WTC11 (cell line): ENCODE measurements at regions not wholly inside any gene's neighbourhood (a gene's known extent, or its start where the extent isn't known, plus 50 kb on each side); places are given as distances from the start of the nearest gene placed in this dataset.

Experiments used
- TCF7 ChIP-seq: sonication (generic); formaldehyde crosslinking; IDR thresholded peaks from 2 replicates; pipeline ENCODE4 v1.8.0; 2022; ENCODE audit warnings: mild to moderate bottlenecking, low read depth, missing genetic modification reagents, moderate library complexity
- TF ChIP-seq, protein P1 (sequence below): sonication (generic); formaldehyde crosslinking; IDR thresholded peaks from 2 replicates; pipeline ENCODE4 v1.8.1; 2022; ENCODE audit warnings: low read depth, missing genetic modification reagents, borderline replicate concordance

DNA sequence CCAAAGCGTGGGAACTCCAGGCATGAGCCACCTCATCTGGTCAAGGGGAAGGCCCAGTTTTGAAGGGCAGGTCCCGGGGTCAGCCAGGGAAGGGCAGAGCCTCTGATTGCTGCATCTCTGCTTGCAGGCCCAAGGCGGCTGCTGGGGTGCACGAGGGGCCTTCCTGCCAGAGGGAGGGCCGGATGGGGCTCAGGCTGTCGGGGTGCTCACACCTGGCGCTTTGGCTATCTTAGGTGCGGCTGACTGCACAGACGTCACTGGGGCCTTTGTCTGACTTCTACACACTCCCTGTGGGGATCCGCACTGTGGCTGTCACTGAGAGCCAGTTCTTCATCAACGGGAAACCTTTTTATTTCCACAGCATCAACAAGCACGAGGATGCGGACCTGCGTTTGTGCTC lies 68.7 kb downstream of the ZNF727 start:
- TF ChIP-seq, protein P1, sequence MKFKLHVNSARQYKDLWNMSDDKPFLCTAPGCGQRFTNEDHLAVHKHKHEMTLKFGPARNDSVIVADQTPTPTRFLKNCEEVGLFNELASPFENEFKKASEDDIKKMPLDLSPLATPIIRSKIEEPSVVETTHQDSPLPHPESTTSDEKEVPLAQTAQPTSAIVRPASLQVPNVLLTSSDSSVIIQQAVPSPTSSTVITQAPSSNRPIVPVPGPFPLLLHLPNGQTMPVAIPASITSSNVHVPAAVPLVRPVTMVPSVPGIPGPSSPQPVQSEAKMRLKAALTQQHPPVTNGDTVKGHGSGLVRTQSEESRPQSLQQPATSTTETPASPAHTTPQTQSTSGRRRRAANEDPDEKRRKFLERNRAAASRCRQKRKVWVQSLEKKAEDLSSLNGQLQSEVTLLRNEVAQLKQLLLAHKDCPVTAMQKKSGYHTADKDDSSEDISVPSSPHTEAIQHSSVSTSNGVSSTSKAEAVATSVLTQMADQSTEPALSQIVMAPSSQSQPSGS, result no peak
- no peak for TF ChIP-seq TCF7 (CRISPR knock-in tag)
